ENCODE measurements at regions not wholly inside any gene's neighbourhood (a gene's known extent, or its start where the extent isn't known, plus 50 kb on each side); places are given as distances from the start of the nearest gene placed in this dataset.

DNA sequence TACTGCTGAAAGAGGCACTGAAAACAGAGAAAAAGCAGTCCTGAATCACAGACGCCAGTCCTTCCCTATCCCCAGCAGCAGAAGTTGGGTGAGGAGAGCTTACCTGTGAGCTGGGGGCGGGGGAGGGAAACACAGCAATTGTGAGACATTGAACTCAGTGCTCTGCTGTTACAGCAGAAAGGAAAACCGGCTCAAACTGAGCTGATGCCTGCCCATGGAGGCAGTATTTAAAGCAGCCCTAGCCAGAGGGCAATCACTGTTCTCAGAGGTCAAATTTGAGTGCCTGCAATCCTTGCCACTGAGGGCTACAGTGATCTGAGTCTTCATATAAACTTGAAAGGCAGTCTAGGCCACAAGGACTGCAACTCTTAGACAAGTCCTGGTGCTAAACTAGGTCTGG is 220.7 kb downstream of the GRXCR1 start:
- TF ChIP-seq FOSL2 (CRISPR knock-in tag; IDR thresholded peaks at IDR 0.05) (no peak), TCF7 (IDR thresholded peaks at IDR 0.05; ENCODE audit: low read depth) (no peak)
- TF ChIP-seq, protein P1, sequence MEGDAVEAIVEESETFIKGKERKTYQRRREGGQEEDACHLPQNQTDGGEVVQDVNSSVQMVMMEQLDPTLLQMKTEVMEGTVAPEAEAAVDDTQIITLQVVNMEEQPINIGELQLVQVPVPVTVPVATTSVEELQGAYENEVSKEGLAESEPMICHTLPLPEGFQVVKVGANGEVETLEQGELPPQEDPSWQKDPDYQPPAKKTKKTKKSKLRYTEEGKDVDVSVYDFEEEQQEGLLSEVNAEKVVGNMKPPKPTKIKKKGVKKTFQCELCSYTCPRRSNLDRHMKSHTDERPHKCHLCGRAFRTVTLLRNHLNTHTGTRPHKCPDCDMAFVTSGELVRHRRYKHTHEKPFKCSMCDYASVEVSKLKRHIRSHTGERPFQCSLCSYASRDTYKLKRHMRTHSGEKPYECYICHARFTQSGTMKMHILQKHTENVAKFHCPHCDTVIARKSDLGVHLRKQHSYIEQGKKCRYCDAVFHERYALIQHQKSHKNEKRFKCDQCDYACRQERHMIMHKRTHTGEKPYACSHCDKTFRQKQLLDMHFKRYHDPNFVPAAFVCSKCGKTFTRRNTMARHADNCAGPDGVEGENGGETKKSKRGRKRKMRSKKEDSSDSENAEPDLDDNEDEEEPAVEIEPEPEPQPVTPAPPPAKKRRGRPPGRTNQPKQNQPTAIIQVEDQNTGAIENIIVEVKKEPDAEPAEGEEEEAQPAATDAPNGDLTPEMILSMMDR (CRISPR knock-in tag; IDR thresholded peaks at IDR 0.05): no peak
- TF ChIP-seq, protein P2, sequence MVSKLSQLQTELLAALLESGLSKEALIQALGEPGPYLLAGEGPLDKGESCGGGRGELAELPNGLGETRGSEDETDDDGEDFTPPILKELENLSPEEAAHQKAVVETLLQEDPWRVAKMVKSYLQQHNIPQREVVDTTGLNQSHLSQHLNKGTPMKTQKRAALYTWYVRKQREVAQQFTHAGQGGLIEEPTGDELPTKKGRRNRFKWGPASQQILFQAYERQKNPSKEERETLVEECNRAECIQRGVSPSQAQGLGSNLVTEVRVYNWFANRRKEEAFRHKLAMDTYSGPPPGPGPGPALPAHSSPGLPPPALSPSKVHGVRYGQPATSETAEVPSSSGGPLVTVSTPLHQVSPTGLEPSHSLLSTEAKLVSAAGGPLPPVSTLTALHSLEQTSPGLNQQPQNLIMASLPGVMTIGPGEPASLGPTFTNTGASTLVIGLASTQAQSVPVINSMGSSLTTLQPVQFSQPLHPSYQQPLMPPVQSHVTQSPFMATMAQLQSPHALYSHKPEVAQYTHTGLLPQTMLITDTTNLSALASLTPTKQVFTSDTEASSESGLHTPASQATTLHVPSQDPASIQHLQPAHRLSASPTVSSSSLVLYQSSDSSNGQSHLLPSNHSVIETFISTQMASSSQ (IDR thresholded peaks at IDR 0.05; ENCODE audit: low read depth): no peak
- TF ChIP-seq, protein P2 (CRISPR knock-in tag; IDR thresholded peaks at IDR 0.05; ENCODE audit: borderline replicate concordance): no peak

All from HepG2 (cell line).